IMR-90 (cell line): ENCODE measurements at regions not wholly inside any gene's neighbourhood (a gene's known extent, or its start where the extent isn't known, plus 50 kb on each side); places are given as distances from the start of the nearest gene placed in this dataset.

Experiments
- ATAC-seq: fragments of 200-7000 bp; cut with Tn5 transposase; 2 replicates; pipeline ENCODE4 v1.9.1; 2020; ENCODE audit warnings: low read depth, mild to moderate bottlenecking, moderate library complexity
- BruUV-seq: library from RNA; stranded (reverse); fragments of 400-500 nt; replicated peaks from 2 replicates; lab custom pipeline; 2021; lab: Mats Ljungman, UMichigan
- CTCF ChIA-PET: fragments of 300-600 bp; formaldehyde crosslinking; extraction: SDS; loops from one replicate; lab custom pipeline; 2021; ENCODE audit warnings: antibody characterized with exemption; lab: Yijun Ruan, JAX
- POLR2A ChIA-PET: fragments of 300-600 bp; sonication (Branson Sonifier 250); formaldehyde crosslinking; loops from one replicate; lab custom pipeline; 2022; ENCODE audit warnings: antibody characterized with exemption; ENCODE audit not compliant: unreplicated experiment; lab: Charles Lee
- DNase-seq: peaks from one replicate; pipeline ENCODE4 v3.0.0; 2013
- H2AFZ ChIP-seq: replicated peaks from 2 replicates; pipeline ENCODE3; 2013; ENCODE audit warnings: low read length, mild to moderate bottlenecking; ENCODE audit not compliant: poor library complexity
- H2AK5ac ChIP-seq: 2 replicates; pipeline ENCODE4 v1.6.1; 2013; ENCODE audit warnings: low read depth, low read length, inconsistent platforms
- H2AK9ac ChIP-seq: replicated peaks from 2 replicates; pipeline ENCODE3; 2013; ENCODE audit warnings: mild to moderate bottlenecking, low read depth, low read length, moderate library complexity; ENCODE audit not compliant: poor library complexity
- H2BK120ac ChIP-seq: 2 replicates; pipeline ENCODE4 v1.6.1; 2013; ENCODE audit warnings: low read depth, low read length, inconsistent platforms
- H2BK15ac ChIP-seq: 3 replicates; pipeline ENCODE4 v1.6.1; 2013; ENCODE audit warnings: low read depth, low read length, inconsistent platforms
- H2BK20ac ChIP-seq: 2 replicates; pipeline ENCODE4 v1.6.1; 2013; ENCODE audit warnings: low read depth, mild to moderate bottlenecking, inconsistent platforms, low read length, moderate library complexity
- H2BK5ac ChIP-seq: 2 replicates; pipeline ENCODE4 v1.6.1; 2013; ENCODE audit warnings: mild to moderate bottlenecking, low read depth, low read length, inconsistent platforms; ENCODE audit not compliant: poor library complexity, severe bottlenecking
- H3K14ac ChIP-seq: replicated peaks from 2 replicates; pipeline ENCODE4 v1.6.1; 2013; ENCODE audit warnings: low read depth, low read length, inconsistent platforms
- H3K18ac ChIP-seq: 2 replicates; pipeline ENCODE4 v1.6.1; 2013; ENCODE audit warnings: low read depth, low read length, control low read depth
- H3K23ac ChIP-seq: 2 replicates; pipeline ENCODE4 v1.6.1; 2013; ENCODE audit warnings: low read depth, low read length, inconsistent platforms
- H3K27ac ChIP-seq: 2 replicates; pipeline ENCODE4 v1.5.1; 2013; ENCODE audit warnings: mild to moderate bottlenecking, control low read depth, low read length; ENCODE audit not compliant: insufficient read depth
- H3K27me3 ChIP-seq: 2 replicates; pipeline ENCODE4 v1.6.1; 2013; ENCODE audit warnings: low read length; ENCODE audit not compliant: control insufficient read depth, insufficient read depth
- H3K36me3 ChIP-seq: 2 replicates; pipeline ENCODE4 v1.6.1; 2013; ENCODE audit warnings: low read length, mixed read lengths; ENCODE audit not compliant: control insufficient read depth, insufficient read depth
- H3K4ac ChIP-seq: 2 replicates; pipeline ENCODE4 v1.6.1; 2013; ENCODE audit warnings: low read depth, low read length, inconsistent platforms
- H3K4me1 ChIP-seq: 2 replicates; pipeline ENCODE4 v1.6.1; 2013; ENCODE audit warnings: low read length, mixed read lengths; ENCODE audit not compliant: control insufficient read depth, insufficient read depth
- H3K4me2 ChIP-seq: 2 replicates; pipeline ENCODE4 v1.6.1; 2013; ENCODE audit warnings: low read depth, mild to moderate bottlenecking, control low read depth, low read length, moderate library complexity
- H3K4me3 ChIP-seq: 2 replicates; pipeline ENCODE4 v1.5.1; 2013; ENCODE audit warnings: low read depth, mild to moderate bottlenecking, control low read depth, low read length, moderate library complexity; ENCODE audit not compliant: insufficient read depth
- H3K56ac ChIP-seq: 2 replicates; pipeline ENCODE4 v1.6.1; 2013; ENCODE audit warnings: low read length, inconsistent platforms; ENCODE audit not compliant: insufficient read depth; ENCODE audit errors: extremely low read depth
- H3K79me1 ChIP-seq, 2 experiments: 2 replicates each; pipeline ENCODE4 v1.6.1; 2013; ENCODE audit warnings: low read length in 2 of 2, inconsistent platforms in 1 of 2, low read depth in 1 of 2
- H3K9ac ChIP-seq: 2 replicates; pipeline ENCODE4 v1.6.1; 2013; ENCODE audit warnings: low read depth, low read length, control low read depth
- H3K9me1 ChIP-seq: 2 replicates; pipeline ENCODE4 v1.6.1; 2013; ENCODE audit warnings: low read length, inconsistent platforms; ENCODE audit not compliant: insufficient read depth
- H3K9me3 ChIP-seq: 2 replicates; pipeline ENCODE4 v1.6.1; 2013; ENCODE audit warnings: low read length; ENCODE audit not compliant: control insufficient read depth, insufficient read depth
- H4K20me1 ChIP-seq: 2 replicates; pipeline ENCODE4 v1.6.1; 2013; ENCODE audit warnings: low read length, inconsistent platforms; ENCODE audit not compliant: insufficient read depth
- H4K5ac ChIP-seq: 2 replicates; pipeline ENCODE4 v1.6.1; 2013; ENCODE audit warnings: mild to moderate bottlenecking, low read depth, low read length, control low read depth
- H4K8ac ChIP-seq, 2 experiments: 2 replicates each; pipeline ENCODE4 v1.6.1; 2013; ENCODE audit warnings: low read depth in 2 of 2, low read length in 2 of 2, control low read depth in 1 of 2, inconsistent platforms in 1 of 2
- H4K91ac ChIP-seq: 2 replicates; pipeline ENCODE4 v1.6.1; 2013; ENCODE audit warnings: low read depth, low read length, inconsistent platforms; ENCODE audit not compliant: insufficient read depth
- CEBPB ChIP-seq: IDR thresholded peaks from 2 replicates; pipeline ENCODE4 v1.6.1; 2012; ENCODE audit warnings: low read depth, low read length, improper control_type of control experiment
- MXI1 ChIP-seq: IDR thresholded peaks from 2 replicates; pipeline ENCODE4 v1.6.1; 2012; ENCODE audit warnings: low read depth, mild to moderate bottlenecking, low read length, moderate library complexity, borderline replicate concordance
- NFE2L2 ChIP-seq: fragments of 150-350 bp; IDR thresholded peaks from 2 replicates; pipeline ENCODE4 v1.6.1; 2016; ENCODE audit warnings: low read depth, mild to moderate bottlenecking, low read length
- RCOR1 ChIP-seq: IDR thresholded peaks from 2 replicates; pipeline ENCODE4 v1.6.1; 2012; ENCODE audit warnings: mild to moderate bottlenecking, low read length, improper control_type of control experiment; ENCODE audit not compliant: insufficient replicate concordance
- SMC3 ChIP-seq: fragments of 150-350 bp; IDR thresholded peaks from 2 replicates; pipeline ENCODE4 v1.6.1; 2016; ENCODE audit warnings: low read depth, mild to moderate bottlenecking, antibody characterized with exemption, low read length, moderate library complexity
- WGBS, 2 experiments: methylation state at CpG; one replicate each; pipeline versions ENCODE4 v1.1.5 to v1.1.7; 2013; ENCODE audit warnings: missing lambda C conversion rate in 2 of 2; ENCODE audit not compliant: insufficient read length in 1 of 2; ENCODE audit errors: extremely low coverage in 2 of 2; 5-methylcytosine and 5-hydroxymethylcytosine counted together
- dilution Hi-C: fragments of 300-500 bp; cut with HindIII; formaldehyde crosslinking; loops from one replicate; pipeline ENCODE4 v1.14.3; 2018; ENCODE audit warnings: low sequenced_read_pairs; ENCODE audit not compliant: unreplicated experiment
- in situ Hi-C: fragments of 300-500 bp; cut with MboI; formaldehyde crosslinking; loops from 3 replicates; pipeline ENCODE4 v1.14.3; 2019; ENCODE audit warnings: low sequenced_read_pairs, inconsistent platforms, mixed read lengths
- intact Hi-C: fragments of 100-400 bp; cut with micrococcal nuclease; formaldehyde crosslinking; loops from 2 replicates; pipeline ENCODE4 v1.10.0; 2022

GRCh38 chr19:27748551-27749152, 1464.3 kb downstream of the UQCRFS1 start:
- H3K36me3 ChIP-seq: no peaks in the 10 kb centered on the region
- H3K4ac ChIP-seq: no peak overlapping the region
- H3K14ac ChIP-seq: no peak overlapping the region
- BruUV-seq: no TSS peak
- H3K9me1 ChIP-seq: no peaks in the 10 kb centered on the region; the same call in 1 of the 2 replicates
- no peak overlapping the region for H2BK15ac ChIP-seq
- no peak overlapping the region for H4K5ac ChIP-seq
- H4K91ac ChIP-seq: no peak overlapping the region
- no peak overlapping the region for H2AFZ ChIP-seq
- no peak overlapping the region for H2AK5ac ChIP-seq
- intact Hi-C loops (loop anchor here (2.0 kb wide), 1 partner anchor 44 kb away; no protein-coding TSS in a partner anchor), in situ Hi-C loops (no loop called here), dilution Hi-C loops (no loop called here)
- no peak overlapping the region for H2BK120ac ChIP-seq
- H3K27me3 ChIP-seq: no peaks in the 10 kb centered on the region
- no peak overlapping the region for H3K27ac ChIP-seq
- H3K56ac ChIP-seq: no peak overlapping the region
- H3K9me3 ChIP-seq: no peaks in the 10 kb centered on the region
- H3K4me2 ChIP-seq: no peak overlapping the region
- no peaks in the 10 kb centered on the region for H4K20me1 ChIP-seq
- no peak overlapping the region for H3K4me3 ChIP-seq
- H3K79me1 ChIP-seq: no peaks in the 10 kb centered on the region; a peak in 1 of 4 replicates
- no peak overlapping the region for H3K9ac ChIP-seq
- CTCF ChIA-PET: no interaction called here
- POLR2A ChIA-PET: no interaction called here
- peak; percentile 14 for DNase-seq
- peak; percentile 52 for ATAC-seq
- no peak overlapping the region for H2AK9ac ChIP-seq
- H2BK20ac ChIP-seq: no peak overlapping the region
- H3K4me1 ChIP-seq: peaks cover 2% of the 10 kb centered on the region; the same call in 1 of the 2 replicates
- H4K8ac ChIP-seq: no peak overlapping the region
- TF ChIP-seq SMC3 (no peak), NFE2L2 (no peak), CEBPB (no peak), RCOR1 (no peak), MXI1 (no peak)
- no peak overlapping the region for H3K23ac ChIP-seq
- H3K18ac ChIP-seq: no peak overlapping the region
- no CpG with 5 or more reads among the region's 3 CpGs for WGBS, 2 experiments
- no peak overlapping the region for H2BK5ac ChIP-seq
